Dedifferentiated amniotic fluid mesenchymal stem cell (primary cell): ENCODE measurements at regions not wholly inside any gene's neighbourhood (a gene's known extent, or its start where the extent isn't known, plus 50 kb on each side); places are given as distances from the start of the nearest gene placed in this dataset.
"Not testable (repeated sequence)": the region's sequence is repeated elsewhere in the genome, so short reads cannot be mapped to it uniquely, and the experiment has no call there.

Experiments used
- DNase-seq: peaks from one replicate; pipeline ENCODE4 v3.0.0-alpha.2; 2016; ENCODE audit errors: extremely low spot score

GRCh38 chr11:81986556-81987161 lies 747.0 kb downstream of the FAM181B start:
- DNase-seq = no peak

GRCh38 chr11:81979448-81979847 lies 754.2 kb downstream of the FAM181B start:
- DNase-seq = no peak

- no peak for DNase-seq
Observed at GRCh38 chr11:81975261-81975900, 758.3 kb downstream of the FAM181B start.

GRCh38 chr11:81970886-81971285 lies 762.8 kb downstream of the FAM181B start:
- DNase-seq = no peak

GRCh38 chr11:81967242-81967641 lies 766.4 kb downstream of the FAM181B start:
- DNase-seq = no peak

DNA sequence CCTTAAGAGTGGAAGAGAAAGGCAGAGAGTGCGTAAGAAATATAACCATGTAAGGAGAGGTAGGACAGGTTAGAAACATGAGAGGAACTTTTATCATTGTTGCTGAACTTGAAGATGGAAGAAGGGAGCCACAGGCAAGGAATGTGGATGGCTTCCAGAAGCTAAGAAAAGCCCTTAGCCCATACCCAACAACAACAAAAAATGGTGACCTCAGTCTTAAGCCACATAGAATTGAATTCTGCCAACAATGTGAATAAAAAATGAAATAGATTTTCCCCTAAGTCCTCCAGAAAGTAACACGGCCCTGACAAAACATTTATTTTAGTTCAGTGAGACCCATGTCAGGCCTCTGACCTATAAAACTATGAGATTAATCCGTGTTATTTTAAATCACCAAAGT lies 767.3 kb downstream of the FAM181B start:
- DNase-seq = no peak

- DNase-seq = no peak
Observed at GRCh38 chr11:81963018-81963417, 770.6 kb downstream of the FAM181B start.

DNA sequence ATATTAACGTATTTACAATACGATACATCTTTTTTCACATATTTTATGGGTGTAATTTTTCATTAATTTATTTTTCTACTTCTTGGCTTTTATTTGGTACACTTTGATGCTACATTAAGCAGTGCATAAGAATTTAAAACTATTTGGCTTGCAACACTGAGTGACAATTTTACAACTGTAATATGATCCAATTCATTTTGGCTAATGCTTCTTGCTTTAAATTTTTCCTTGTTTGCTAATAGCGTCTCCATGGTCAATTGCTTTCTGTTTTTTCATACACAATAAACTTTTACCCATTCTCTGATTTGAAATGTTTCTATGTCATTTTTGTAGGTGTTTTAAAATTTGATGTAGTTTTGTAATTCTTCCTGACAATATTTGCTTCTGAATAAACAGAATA lies 773.2 kb downstream of the FAM181B start:
- no peak for DNase-seq

GRCh38 chr11:81959341-81959740 lies 774.3 kb downstream of the FAM181B start:
- no peak for DNase-seq

DNA sequence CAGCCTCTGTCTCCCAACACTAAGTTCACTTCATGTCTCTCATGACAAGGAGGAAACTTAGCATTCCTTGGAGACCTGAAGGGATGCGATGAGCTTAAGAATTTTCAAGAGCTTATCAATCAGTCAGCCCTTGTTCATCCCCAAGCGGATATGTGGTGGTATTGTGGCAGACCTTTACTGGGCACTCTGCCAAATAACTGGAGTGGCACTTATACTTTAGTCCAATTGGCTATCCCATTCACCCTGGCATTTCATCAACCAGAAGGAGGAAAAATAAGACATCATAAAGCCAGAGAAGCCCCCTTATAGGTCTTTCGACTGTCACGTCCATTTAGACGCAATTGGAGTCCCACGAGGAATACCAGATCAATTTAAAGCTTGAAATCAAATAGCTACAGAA lies 779.4 kb downstream of the FAM181B start:
- not testable (repeated sequence) for DNase-seq

DNA sequence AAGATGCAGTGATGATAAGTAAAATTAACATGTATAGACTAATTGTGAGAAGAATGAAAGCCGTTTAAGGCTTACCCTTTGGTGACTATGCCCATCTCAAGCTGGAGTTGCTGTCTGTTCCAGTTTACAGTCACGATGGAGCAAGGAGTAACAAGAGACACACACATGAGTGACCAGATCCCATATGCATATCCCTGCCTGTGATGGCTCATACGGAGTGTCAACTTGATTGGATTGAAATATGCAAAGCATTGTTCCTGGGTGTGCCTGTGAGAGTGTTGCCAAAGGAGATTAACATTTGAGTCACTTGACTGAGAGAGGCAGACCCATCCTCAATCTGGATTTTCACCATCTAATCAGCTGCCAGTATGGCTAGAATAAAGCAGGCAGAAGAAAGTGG lies 786.8 kb downstream of the FAM181B start:
- no peak for DNase-seq

DNA sequence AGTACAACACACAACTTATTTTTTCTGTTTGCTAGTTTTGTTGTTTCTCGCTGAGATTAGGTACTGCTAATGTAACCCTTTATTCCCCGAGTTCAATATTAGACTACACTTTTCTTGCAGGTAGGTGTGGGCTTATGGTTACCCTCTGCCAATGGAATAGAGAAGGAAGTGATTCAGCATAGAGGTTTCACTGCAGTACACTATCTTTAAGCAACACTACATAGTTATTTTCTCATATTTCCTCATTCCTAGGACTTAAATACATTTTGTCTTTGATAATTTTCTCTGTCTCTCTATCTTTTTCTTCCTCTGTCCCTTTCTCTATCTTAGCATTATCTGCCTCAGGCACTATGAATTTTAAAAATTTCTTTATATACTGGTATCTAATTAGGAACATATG lies 791.0 kb downstream of the FAM181B start:
- DNase-seq = no peak

DNA sequence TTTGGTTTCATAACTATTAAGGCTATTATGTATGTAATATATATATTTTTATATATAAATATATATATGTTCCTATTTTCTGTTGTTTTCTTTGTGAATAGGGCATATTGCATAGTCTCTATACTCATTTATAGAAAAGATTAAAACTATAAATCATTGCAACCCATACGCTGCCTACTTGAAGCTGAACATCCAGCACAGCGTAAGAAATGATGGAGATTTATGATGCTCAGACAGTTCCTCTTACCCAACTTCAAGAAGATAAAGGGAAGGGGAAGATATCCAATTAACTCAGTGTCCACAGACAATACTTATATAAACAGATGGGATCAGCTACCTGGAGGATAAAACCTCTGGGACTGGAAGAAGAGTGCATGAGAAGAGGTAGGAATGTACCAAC lies 791.7 kb downstream of the FAM181B start:
- no peak for DNase-seq

GRCh38 chr11:81932303-81932702 lies 801.4 kb downstream of the FAM181B start:
- DNase-seq = no peak

- no peak for DNase-seq
Observed at GRCh38 chr11:81920205-81920604, 813.5 kb downstream of the FAM181B start.

GRCh38 chr11:81916451-81916850 lies 817.2 kb downstream of the FAM181B start:
- no peak for DNase-seq

- no peak for DNase-seq
Observed at GRCh38 chr11:81915045-81915444, 818.6 kb downstream of the FAM181B start.

DNA sequence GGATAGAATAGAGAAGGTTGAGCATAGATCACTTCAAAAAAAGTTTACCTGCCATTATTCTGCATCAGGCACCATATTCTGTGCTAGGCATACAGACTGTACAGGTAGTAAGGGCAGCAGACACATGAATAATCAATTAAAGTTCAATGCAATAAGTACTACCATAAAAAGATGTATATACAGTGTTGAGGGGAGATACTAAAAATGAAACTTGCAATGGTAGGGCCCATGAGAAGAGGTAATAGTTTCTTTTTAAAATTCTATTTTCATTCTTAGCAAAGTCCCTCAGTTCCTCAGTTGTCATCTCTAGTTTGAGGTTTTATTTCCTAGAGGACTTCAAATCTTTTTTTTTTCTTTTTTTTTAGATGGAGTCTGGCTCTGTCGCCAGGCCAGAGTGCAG lies 819.9 kb downstream of the FAM181B start:
- DNase-seq = no peak

- DNase-seq = no peak
Observed at GRCh38 chr11:81907996-81908395, 825.7 kb downstream of the FAM181B start.

- DNase-seq = no peak
Observed at GRCh38 chr11:81899156-81899555, 834.5 kb downstream of the FAM181B start.

DNA sequence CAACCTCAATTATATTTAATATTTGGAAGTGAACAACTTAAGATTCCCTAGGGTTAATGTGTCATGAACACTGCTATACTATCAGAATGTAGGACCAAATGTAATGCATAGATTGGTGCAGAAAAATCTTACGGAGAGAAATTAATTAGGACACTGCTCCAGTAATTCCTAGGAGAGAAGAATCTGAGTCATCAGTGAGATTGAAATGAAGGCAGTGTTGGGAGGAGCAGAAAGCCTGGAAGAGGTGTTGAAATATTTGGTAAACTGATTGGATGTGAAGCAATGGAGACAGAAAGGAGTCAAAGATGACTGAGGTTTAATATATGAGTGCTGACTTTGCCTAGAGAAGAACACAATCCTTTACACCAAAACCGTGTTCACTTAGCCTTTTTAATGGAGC lies 836.0 kb downstream of the FAM181B start:
- no peak for DNase-seq

DNA sequence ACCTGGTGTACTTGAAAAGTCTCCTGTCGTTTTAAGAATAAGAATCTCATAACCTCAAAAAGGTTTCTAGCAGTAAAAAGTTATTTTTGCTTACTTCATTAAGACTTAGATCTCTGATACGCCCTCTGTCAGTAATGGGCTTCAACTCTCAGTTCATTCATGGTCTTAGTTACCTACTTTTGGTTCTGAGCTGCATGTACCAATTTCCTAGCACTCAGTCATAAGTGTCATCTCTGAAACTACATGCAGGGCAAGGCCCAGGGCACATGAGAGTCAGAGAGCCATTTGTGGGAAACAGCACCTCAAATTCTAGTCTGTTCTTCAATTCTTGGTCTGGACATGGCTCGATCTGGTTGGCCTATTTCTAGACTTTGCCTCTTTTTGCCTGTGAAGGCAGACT lies 838.4 kb downstream of the FAM181B start:
- DNase-seq = no peak

DNA sequence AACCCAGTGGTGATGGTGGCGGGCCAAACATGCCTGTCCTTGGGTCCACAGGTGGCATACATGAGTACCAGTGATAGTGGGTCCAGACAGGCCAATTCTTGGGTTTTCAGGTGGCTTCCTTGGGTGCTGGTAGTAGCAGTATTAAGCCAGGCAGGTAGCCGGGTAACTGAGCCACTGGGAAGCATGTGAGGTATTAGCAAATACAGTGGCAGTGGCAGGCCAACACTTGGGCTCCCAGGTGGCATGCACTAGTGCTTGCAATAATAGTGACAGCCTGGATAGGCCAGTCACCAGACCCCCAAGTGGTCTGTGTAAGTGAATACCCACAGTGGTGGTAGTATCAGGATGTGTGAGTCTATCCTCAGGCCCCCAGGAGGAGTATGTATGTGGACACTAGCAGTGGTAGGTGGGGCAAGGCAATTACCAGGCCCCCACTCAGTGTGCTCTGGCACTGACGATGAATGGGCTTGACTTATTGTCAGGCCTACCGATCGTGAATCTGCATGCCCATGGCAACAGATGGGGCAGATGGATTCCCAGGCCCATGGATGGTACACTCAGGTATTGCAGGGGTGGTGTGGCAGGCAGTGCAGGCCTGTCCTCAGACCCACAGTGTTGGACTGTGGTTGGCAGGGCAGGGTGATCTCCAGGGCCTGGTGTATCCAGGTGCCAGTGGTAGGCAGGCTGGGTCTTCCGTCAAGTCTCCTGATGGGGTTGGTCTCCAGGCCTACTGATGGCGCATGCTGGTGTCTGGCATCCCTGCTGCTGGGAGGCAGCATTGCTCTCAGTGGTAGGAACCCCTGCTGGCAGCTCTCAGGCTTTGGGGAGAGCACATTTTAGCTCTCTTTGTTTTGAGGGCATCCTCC lies 840.7 kb downstream of the FAM181B start:
- no peak for DNase-seq
